SK-N-MC (cell line): ENCODE measurements at regions not wholly inside any gene's neighbourhood (a gene's known extent, or its start where the extent isn't known, plus 50 kb on each side); places are given as distances from the start of the nearest gene placed in this dataset.

ENCODE experiments used
- EZH2 ChIP-seq: fragments of 200-600 bp; sonication (generic); IDR thresholded peaks from one replicate; pipeline ENCODE4 v1.6.1; 2017; ENCODE audit warnings: antibody characterized with exemption
- POLR2AphosphoS5 ChIP-seq: IDR thresholded peaks from 2 replicates; pipeline ENCODE4 v1.6.1; 2012; ENCODE audit warnings: mild to moderate bottlenecking, low read depth, low read length, borderline replicate concordance

- no peak for TF ChIP-seq EZH2
- no peak for TF ChIP-seq POLR2AphosphoS5
These were observed 354.2 kb upstream of the ESRRG start for GRCh38 chr1:217077426-217077825.
